ENCODE measurements at regions not wholly inside any gene's neighbourhood (a gene's known extent, or its start where the extent isn't known, plus 50 kb on each side); places are given as distances from the start of the nearest gene placed in this dataset.

DNA sequence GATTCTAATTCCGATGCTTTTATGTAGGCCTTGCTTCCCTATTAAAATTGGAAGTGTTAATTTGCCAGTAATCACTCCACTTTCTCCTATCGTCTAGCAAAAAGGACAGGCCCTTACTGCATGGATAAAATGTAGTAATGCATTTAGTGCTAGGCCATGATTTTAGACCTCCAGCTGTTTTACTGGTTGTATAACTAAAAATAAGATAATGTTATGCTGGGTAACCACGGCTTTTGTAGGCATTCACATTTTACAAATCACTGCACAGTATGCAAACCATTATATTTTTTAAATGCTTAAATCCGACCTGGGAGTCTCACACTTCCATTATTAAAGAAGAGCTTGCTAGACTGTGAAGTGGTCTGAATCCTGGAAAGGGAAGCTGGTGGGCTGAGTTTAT lies 179.5 kb downstream of the TFAP2A start:
- no peak for DNase-seq

GRCh38 chr6:10230531-10230930 lies 184.3 kb downstream of the TFAP2A start:
- DNase-seq, result no peak

DNA sequence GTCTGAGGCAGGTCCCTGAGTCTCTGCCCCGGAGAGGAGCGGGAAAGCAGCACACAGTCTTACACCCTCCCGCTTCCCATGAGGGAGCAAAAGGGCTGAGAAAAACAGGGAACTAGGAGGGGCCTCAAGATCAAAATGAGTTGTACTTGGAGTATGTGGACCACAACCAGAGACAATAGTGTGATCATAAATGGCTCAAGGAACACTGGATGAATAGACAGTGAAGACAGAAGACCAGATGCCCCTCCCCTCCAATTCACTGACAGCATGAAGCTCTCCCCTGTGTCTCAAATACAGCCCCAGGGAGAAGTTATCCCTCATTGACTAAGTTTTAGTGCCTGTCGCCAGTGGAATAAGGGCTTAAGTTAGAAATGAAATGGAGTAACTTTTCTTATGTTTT lies 191.0 kb downstream of the TFAP2A start:
- no peak for DNase-seq

DNA sequence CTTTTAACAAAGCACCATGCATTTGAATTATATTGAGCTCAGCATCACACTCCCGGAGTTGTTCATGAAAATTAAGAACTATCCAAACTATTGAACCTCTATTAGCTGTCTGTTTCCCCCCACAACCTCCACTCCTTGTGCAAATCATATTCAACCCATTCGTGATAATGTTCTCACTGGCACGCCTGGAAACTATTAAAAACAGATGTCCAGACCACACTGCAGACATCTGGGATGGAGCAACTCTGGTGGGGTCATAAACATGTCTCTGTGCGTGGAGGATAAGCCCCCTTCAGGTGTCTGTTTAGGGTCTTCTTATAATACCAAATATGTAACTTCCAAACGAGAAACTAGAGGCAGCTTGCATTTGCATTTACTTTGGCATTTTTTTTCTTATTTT lies 193.7 kb downstream of the TFAP2A start:
- no peak for DNase-seq

- DNase-seq, result no peak
Observed at GRCh38 chr6:10219510-10219909, 195.4 kb downstream of the TFAP2A start.

- no peak for DNase-seq
Observed at GRCh38 chr6:10217111-10217510, 197.8 kb downstream of the TFAP2A start.

DNA sequence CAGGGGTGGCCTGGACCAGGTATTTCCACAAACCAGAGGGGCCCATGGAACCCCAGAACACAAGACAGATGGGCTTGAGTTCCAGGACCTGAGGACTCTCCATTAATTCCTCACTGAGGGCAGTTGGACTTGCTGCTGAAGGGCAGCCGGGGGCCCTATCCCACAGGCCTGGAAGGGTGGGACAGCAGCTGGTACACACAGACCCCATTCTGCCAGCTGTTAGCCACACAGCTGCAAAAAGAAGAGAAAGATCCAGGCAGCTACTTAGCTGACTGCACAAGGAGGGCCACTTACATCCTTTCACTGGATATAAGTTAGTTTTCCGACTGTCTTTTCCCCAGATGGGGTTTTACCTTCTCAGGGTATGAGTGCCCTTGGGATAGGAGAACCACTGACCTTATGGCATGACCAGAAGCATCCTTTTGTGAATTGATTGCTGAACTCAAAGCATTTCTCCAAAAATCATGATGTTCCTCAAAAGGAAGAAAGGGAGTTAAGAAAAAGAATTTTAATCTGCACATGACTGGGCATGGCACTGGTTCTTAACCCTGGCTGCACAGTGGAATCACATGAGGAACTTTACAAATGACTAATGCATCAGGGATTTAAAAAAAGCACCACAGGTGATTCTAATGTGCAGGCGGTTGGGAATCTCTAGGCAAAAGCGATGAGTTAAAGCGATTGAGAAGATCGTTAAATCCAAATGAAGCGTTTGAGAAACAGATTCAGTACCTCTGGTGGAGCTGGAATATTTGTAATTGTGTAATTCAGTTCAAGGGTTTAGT lies 199.4 kb downstream of the TFAP2A start:
- no peak for DNase-seq

GRCh38 chr6:10210052-10210451 lies 204.8 kb downstream of the TFAP2A start:
- DNase-seq, result no peak

GRCh38 chr6:10205892-10206291 lies 209.0 kb downstream of the TFAP2A start:
- no peak for DNase-seq

DNA sequence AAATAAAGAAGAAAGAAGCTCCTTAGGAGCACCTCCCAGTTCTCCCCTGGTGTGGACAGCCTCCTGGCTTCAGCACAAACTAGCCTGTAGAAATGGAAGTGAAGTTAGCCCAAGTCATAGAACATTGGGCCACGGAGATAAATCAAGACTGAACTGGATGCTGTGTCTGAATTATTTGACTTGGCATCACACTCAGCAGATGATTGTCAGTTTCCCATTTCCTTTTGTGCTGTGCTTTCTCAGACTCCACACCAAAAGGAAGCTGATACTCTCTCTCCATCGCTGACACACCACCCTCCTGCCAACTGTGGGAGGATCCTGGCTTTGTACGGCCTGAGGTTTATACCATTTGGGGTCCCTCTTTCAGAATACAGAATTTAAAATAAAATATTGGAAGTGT lies 209.8 kb downstream of the TFAP2A start:
- DNase-seq, result no peak

DNA sequence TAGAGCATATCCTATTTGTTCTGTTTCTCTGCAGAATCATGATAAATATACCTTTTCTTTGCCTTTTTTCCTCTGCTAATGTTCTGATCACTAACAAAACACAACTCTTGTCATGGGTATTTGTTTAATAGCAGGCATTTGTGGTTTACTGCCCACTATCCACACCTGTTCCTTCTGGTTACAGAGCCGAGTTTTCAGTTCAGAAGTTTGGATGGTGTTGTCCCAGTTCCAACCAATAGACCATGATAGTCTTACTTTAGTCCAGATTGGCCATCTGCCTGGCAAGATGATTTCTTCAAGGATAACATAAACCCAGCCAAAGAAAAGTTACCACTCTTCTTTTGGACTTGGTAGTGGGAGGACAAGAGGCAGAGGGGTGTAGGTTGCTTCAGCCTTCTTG lies 211.2 kb downstream of the TFAP2A start:
- no peak for DNase-seq

GRCh38 chr6:10202581-10202980 lies 212.3 kb downstream of the TFAP2A start:
- no peak for DNase-seq

- no peak for DNase-seq
Observed at GRCh38 chr6:10201606-10202510, 213.0 kb downstream of the TFAP2A start.

GRCh38 chr6:10196090-10196489 lies 218.8 kb downstream of the TFAP2A start:
- DNase-seq, result no peak

GRCh38 chr6:10194816-10195672 lies 219.8 kb downstream of the TFAP2A start:
- no peak for DNase-seq

DNA sequence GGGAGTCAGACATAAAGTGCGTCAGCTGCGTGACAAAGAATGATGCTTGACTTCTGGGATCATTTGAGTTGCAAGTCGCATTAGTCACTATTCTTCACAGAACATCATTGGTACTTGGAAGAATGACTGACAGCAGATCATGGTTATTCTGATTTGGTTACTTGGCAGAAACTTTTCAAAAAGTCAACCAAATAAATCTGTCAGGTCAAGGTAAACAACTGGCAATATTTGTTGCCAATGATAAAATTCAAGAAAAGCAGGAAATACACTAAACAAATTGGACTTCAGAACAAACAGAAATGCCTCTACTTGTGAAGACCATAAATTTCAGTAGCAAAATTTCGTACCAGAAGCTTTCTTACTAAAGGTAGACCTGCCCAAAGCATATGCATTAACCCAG lies 221.6 kb downstream of the TFAP2A start:
- DNase-seq, result no peak

GRCh38 chr6:10190042-10190441 lies 224.8 kb downstream of the TFAP2A start:
- no peak for DNase-seq

- no peak for DNase-seq
Observed at GRCh38 chr6:10184371-10185227, 230.3 kb downstream of the TFAP2A start.

GRCh38 chr6:10180138-10181074 lies 234.5 kb downstream of the TFAP2A start:
- no peak for DNase-seq

DNA sequence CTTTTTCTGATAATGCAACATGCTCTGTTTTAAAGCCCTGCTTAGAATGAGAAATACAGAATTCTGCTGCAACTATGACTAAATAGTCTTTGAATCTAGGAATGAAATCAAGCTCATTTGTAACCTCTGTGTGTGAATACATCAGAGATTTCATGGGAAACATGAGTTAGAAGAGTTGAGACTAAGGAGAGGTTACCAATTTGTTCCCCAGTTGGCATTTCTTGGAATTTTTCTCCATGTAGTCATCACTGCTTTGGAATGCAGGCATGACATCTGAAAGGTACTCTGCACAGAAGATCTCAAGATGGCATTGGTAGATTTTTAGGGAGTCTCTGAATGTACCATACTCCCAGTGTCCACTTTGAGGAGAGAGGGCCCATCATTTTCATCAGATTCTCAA lies 237.2 kb downstream of the TFAP2A start:
- no peak for DNase-seq

GRCh38 chr6:10175362-10175761 lies 239.5 kb downstream of the TFAP2A start:
- DNase-seq, result no peak
